Right atrium auricular region (tissue), 2 donors: ENCODE measurements at regions not wholly inside any gene's neighbourhood (a gene's known extent, or its start where the extent isn't known, plus 50 kb on each side); places are given as distances from the start of the nearest gene placed in this dataset.

Experiments used
- DNase-seq: peaks from one replicate; pipeline ENCODE4 v3.0.0-alpha.2; 2019; ENCODE audit warnings: low spot score
- H3K27ac ChIP-seq, 2 donors: fragments of 200-600 bp; sonication (generic); 1 replicate in 1 of 2; 2 replicates in 1 of 2; pipeline ENCODE4 v1.5.1; 2016 to 2019
- H3K27me3 ChIP-seq, 2 donors: fragments of 200-600 bp; sonication (generic); one replicate each; pipeline versions ENCODE4 v1.5.1 to v1.6.0; 2017 to 2019
- H3K36me3 ChIP-seq: fragments of 200-600 bp; sonication (generic); one replicate; pipeline ENCODE4 v1.5.1; 2016
- H3K4me1 ChIP-seq, 2 donors: fragments of 200-600 bp; sonication (generic); one replicate each; pipeline versions ENCODE4 v1.5.1 to v1.6.0; 2017 to 2019
- H3K4me3 ChIP-seq, 2 donors: fragments of 200-600 bp; sonication (generic); 1 replicate in 1 of 2; 2 replicates in 1 of 2; pipeline ENCODE4 v1.5.1; 2017 to 2019; ENCODE audit warnings: mild to moderate bottlenecking in 1 of 2, moderate library complexity in 1 of 2
- H3K9me3 ChIP-seq, 2 donors: fragments of 200-600 bp; sonication (generic); one replicate each; pipeline ENCODE4 v1.5.1; 2019
- TF ChIP-seq, protein P1 (sequence below), 2 donors: fragments of 200-600 bp; sonication (generic); IDR thresholded peaks; one replicate each; pipeline ENCODE4 v1.5.1; 2019; ENCODE audit warnings: antibody characterized with exemption in 2 of 2

- Histone ChIP-seq H3K27ac (no peak overlapping the region), H3K36me3 (no peaks in the 10 kb centered on the region), H3K9me3 (no peaks in the 10 kb centered on the region), H3K27me3 (no peaks in the 10 kb centered on the region), H3K4me1 (peaks cover 0 to 16% of the 10 kb centered on the region in 2 donors), H3K4me3 (no peak overlapping the region)
- TF ChIP-seq, protein P1, sequence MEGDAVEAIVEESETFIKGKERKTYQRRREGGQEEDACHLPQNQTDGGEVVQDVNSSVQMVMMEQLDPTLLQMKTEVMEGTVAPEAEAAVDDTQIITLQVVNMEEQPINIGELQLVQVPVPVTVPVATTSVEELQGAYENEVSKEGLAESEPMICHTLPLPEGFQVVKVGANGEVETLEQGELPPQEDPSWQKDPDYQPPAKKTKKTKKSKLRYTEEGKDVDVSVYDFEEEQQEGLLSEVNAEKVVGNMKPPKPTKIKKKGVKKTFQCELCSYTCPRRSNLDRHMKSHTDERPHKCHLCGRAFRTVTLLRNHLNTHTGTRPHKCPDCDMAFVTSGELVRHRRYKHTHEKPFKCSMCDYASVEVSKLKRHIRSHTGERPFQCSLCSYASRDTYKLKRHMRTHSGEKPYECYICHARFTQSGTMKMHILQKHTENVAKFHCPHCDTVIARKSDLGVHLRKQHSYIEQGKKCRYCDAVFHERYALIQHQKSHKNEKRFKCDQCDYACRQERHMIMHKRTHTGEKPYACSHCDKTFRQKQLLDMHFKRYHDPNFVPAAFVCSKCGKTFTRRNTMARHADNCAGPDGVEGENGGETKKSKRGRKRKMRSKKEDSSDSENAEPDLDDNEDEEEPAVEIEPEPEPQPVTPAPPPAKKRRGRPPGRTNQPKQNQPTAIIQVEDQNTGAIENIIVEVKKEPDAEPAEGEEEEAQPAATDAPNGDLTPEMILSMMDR (IDR thresholded peaks at IDR 0.05): no peak
- no peak for DNase-seq
These were observed 52.0 kb upstream of the TNFRSF19 start for GRCh38 chr13:23518231-23518630.
